Choroid plexus epithelial cell (primary cell): ENCODE measurements at regions not wholly inside any gene's neighbourhood (a gene's known extent, or its start where the extent isn't known, plus 50 kb on each side); places are given as distances from the start of the nearest gene placed in this dataset.

Experiments
- DNase-seq: peaks from one replicate; pipeline ENCODE4 v3.0.0-alpha.2; 2010; ENCODE audit warnings: low read depth
- H3K4me3 ChIP-seq: 2 replicates; pipeline ENCODE4 v1.5.1; 2011; ENCODE audit warnings: low read depth, mild to moderate bottlenecking, control low read depth, low read length, moderate library complexity
- TF ChIP-seq, protein P1 (sequence below): conservative IDR thresholded peaks from 2 replicates; pipeline ENCODE4 v1.5.1; 2011; ENCODE audit warnings: low read depth, mild to moderate bottlenecking, control low read depth, inconsistent platforms, low read length, moderate library complexity

DNA sequence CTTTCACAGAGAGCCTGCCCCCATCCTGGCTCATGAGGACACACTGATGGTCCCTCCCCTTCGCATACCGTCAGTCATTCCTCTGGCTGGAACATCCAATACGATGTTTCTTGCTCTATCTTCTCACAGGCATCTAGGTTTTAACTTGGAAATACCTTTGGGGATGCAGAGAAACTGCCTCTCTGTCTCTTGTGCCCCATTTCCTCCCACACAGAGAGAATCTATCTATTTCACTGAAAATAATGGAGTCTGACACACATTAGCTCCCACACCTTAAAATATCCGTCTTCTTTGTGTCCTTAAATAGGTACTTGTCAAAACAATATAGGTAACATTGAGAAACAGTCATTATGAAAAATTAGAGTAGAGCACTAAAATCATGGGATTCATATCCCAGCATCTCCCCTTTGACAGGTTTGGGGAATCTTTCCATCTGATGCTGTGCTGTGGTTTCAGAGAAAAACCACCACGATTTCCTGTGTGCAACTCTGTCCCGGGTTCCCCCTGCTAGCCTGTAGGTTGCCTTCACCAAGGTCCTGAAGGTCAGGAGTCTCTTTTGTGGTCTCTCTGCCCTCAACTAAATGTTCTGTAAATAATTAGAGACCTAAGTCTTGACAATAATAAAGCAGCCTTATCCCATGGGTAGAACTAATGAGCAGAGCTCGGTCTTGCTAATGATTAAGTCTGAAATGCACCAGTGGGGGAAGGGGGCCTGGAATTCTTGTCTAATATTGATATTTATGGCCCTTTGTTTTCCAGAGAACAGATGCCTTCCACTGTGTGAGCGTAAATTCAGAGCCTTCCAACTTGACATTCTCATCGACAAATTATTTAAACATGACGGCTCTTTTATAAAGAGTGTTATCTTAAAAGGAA is 371.0 kb downstream of the ICE1 start:
- TF ChIP-seq, protein P1, sequence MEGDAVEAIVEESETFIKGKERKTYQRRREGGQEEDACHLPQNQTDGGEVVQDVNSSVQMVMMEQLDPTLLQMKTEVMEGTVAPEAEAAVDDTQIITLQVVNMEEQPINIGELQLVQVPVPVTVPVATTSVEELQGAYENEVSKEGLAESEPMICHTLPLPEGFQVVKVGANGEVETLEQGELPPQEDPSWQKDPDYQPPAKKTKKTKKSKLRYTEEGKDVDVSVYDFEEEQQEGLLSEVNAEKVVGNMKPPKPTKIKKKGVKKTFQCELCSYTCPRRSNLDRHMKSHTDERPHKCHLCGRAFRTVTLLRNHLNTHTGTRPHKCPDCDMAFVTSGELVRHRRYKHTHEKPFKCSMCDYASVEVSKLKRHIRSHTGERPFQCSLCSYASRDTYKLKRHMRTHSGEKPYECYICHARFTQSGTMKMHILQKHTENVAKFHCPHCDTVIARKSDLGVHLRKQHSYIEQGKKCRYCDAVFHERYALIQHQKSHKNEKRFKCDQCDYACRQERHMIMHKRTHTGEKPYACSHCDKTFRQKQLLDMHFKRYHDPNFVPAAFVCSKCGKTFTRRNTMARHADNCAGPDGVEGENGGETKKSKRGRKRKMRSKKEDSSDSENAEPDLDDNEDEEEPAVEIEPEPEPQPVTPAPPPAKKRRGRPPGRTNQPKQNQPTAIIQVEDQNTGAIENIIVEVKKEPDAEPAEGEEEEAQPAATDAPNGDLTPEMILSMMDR = no peak
- no peak overlapping the region for H3K4me3 ChIP-seq
- no peak for DNase-seq

DNA sequence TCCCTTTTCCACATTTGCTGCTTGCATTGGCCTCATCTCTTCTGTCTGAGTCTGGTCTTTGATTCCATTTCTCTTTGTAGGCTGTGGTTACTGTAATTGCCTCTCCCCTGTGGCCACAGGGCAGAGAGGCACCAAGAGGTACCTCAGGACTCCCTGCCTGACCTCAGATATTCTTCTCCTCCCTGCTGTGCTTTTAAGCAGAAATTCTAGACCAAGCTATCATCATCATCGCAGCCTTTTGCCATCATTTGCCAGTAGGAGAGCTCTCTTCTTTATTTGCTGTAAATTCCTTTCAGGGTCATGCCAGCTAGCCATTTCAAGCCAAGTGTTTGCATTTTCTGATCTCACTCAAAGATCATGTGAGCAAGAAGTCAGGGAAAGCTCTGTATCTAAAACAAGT is 369.6 kb downstream of the ICE1 start:
- no peak for DNase-seq
- TF ChIP-seq, protein P1 = no peak
- H3K4me3 ChIP-seq = no peak overlapping the region

DNA sequence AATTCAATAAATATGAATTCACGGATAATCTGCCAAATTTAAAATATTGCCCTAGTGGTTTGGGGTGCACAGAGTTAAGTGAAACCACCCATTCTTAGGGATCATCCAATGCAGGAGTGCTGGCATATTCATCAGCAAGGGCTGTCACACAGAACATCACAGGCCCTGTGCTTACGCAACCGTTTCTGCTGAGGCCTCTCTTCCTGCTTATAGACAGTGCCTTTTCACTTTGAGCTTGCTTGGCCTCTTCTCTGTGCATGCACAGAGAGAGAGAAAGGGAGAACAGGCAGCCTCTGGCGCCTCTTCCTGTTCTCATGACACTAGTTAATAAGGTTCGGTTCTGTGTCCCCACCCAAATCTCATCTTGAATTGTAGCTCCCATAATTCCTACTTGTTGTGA is 366.3 kb downstream of the ICE1 start:
- no peak overlapping the region for H3K4me3 ChIP-seq
- no peak for DNase-seq
- TF ChIP-seq, protein P1 = no peak

DNA sequence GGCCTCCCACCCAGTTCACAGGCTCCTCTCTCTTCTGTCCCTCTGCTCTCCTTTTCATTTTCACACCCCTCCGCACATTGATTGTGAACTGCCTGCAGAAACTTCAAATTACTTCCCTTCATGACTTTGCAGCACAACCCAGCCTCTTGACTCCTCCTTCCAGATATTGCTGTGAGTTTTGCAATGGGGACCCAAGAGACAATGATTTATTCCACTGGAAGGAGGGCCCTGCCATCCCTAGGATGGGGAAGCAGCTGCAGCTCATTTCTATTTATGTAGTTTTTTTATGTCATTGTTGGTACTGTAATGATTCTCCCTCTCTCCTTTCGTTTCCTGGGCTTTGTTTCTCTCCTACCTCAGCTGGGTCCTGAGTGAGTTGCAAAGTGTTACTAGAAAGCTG is 364.9 kb downstream of the ICE1 start:
- TF ChIP-seq, protein P1 = no peak
- no peak for DNase-seq
- no peak overlapping the region for H3K4me3 ChIP-seq

DNA sequence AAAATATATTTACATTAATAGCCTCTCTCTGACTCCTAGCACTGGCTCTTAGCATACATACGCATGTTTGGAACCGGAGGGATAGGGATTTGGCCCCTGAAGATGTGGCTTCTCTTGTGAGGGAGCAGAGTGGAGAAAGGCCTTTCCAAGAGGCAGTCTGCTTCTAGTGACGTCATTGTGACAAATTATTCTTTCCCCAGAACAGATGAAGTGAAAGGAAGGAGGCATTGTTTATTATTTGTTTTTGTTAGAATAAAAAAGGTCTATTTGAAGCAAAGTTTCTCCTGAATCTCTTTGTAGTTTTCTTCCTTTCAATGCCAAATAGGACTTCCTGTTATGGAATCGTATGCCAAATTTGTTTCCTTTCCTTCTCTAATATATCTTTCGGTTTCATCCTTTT is 361.6 kb downstream of the ICE1 start:
- H3K4me3 ChIP-seq = no peak overlapping the region
- DNase-seq = no peak
- TF ChIP-seq, protein P1 = no peak

DNA sequence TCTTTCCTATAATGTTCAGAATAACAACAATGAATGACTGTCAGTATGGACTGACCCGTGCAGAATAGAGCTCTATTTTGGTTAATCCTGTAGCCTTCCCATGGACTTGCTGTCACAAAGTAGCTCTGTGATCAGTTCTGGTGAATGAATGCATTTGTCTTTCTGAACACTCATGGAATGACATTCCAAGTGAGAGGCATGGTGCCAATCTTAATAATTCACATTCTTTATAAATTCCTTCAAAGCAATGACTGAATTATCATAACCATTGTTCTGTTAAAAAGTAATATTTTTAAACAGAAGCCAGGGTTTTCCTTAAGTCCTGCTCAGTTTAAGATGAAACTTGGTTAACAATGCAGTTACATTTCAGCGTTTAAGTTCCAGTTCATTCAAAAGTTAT is 360.5 kb downstream of the ICE1 start:
- no peak overlapping the region for H3K4me3 ChIP-seq
- DNase-seq = no peak
- TF ChIP-seq, protein P1 = no peak

DNA sequence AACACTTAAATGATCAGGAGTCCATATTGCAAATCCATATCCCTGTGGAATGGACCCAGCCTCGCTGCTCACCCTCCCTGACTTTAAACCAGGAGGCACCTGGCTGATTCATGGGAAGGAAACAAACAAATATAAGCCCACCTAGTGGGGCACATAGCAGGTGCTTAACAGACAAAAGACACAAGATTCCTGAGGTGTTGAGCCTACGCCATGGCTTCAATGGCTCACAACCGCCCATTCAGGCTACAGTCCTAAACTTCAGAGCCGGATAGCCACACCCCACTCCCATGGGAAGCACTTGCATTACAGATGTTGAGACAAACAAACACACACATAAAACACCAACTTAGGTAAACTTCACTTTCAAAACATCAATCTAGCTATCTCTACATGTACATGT is 359.9 kb downstream of the ICE1 start:
- no peak overlapping the region for H3K4me3 ChIP-seq
- TF ChIP-seq, protein P1 = no peak
- no peak for DNase-seq
